ENCODE measurements at regions not wholly inside any gene's neighbourhood (a gene's known extent, or its start where the extent isn't known, plus 50 kb on each side); places are given as distances from the start of the nearest gene placed in this dataset.

DNA sequence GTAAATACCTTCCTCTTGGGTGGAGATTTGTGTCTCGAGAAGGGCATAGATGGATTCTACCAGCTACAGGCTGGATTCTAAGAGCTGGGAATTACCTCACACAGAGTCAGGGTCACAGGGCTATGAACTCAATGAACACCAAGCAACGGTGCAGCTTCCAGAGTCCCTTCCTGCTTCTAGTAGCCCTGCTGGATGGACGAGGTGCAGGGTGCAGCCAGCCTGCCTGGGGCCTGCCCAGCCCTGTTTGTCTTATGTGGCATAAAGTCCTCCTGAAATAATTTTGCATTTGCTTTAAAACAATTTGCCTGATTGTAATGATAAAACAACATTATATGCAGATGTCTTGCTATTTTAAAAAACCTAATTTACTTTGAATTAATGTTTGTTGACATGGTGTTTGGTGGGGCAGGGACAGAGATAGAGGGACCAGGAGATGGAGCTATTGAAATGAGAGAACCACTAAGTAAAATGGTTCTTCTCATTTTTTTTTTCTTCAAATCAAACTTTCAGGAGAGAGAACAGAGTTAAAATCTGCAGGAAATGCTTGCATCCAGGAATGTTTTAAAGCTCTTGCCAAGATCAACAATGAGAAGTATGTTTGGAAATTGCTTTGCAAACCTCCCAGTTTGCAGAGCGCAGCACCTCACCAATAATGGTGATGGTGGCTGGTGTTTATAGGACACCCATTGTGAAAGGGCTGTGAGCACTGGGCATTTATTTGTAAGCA, 305.4 kb upstream of the PODXL start:
- no peaks in the 10 kb centered on the region for H4K20me1 ChIP-seq (ENCODE audit: control insufficient read depth, insufficient read depth, low read length, poor library complexity, severe bottlenecking)
- H3K4me3 ChIP-seq (ENCODE audit: control extremely low read depth in 1 of 5, extremely low read depth in 1 of 5, insufficient read depth in 1 of 5, low read depth in 2 of 5, low read length in 4 of 5) = no peak overlapping the region
- no peaks in the 10 kb centered on the region for H3K36me3 ChIP-seq (replicated peaks in 1 of 2; ENCODE audit: control extremely low read depth in 1 of 2, control insufficient read depth in 1 of 2, extremely low read depth in 1 of 2, insufficient read depth in 2 of 2, low read length in 1 of 2)
- no peak overlapping the region for H3K4me2 ChIP-seq (replicated peaks; ENCODE audit: low read depth, low read length, poor library complexity, severe bottlenecking)
- H3K27me3 ChIP-seq (replicated peaks in 1 of 4; ENCODE audit: control extremely low read depth in 1 of 4, control insufficient read depth in 3 of 4, insufficient read depth in 4 of 4, low read length in 3 of 4) = no peaks in the 10 kb centered on the region
- H3K9me3 ChIP-seq (ENCODE audit: control extremely low read depth in 1 of 3, control insufficient read depth in 2 of 3, insufficient read depth in 1 of 3, low read length in 2 of 3) = no peaks in the 10 kb centered on the region
- Mint-ChIP-seq H3K9me3 (ENCODE audit: insufficient read depth) (no peaks in the 10 kb centered on the region), H3K27ac (no peak overlapping the region), H3K4me3 (no peak overlapping the region), H3K27me3 (peaks cover 3% of the 10 kb centered on the region), H3K4me1 (no peaks in the 10 kb centered on the region)
- no peak overlapping the region for H3K9ac ChIP-seq (ENCODE audit: low read length)
- CTCF ChIA-PET = interaction anchor here (0.5 to 1.0 kb wide), 3 partner anchors 35 to 1752 kb away, joined by 3 to 4 read pairs (median 3); no protein-coding TSS in a partner anchor
- intact Hi-C loops (cut with micrococcal nuclease) = no loop called here
- H3K27ac ChIP-seq (ENCODE audit: low read length in 2 of 2) = no peak overlapping the region
- TF ChIP-seq EZH2 (IDR thresholded peaks at IDR 0.05; ENCODE audit: borderline replicate concordance, insufficient read depth, low read depth, low read length, poor library complexity, severe bottlenecking) = no peak
- TF ChIP-seq, protein P1, sequence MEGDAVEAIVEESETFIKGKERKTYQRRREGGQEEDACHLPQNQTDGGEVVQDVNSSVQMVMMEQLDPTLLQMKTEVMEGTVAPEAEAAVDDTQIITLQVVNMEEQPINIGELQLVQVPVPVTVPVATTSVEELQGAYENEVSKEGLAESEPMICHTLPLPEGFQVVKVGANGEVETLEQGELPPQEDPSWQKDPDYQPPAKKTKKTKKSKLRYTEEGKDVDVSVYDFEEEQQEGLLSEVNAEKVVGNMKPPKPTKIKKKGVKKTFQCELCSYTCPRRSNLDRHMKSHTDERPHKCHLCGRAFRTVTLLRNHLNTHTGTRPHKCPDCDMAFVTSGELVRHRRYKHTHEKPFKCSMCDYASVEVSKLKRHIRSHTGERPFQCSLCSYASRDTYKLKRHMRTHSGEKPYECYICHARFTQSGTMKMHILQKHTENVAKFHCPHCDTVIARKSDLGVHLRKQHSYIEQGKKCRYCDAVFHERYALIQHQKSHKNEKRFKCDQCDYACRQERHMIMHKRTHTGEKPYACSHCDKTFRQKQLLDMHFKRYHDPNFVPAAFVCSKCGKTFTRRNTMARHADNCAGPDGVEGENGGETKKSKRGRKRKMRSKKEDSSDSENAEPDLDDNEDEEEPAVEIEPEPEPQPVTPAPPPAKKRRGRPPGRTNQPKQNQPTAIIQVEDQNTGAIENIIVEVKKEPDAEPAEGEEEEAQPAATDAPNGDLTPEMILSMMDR (IDR thresholded peaks at IDR 0.05) = no peak
- no peaks in the 10 kb centered on the region for H3K79me2 ChIP-seq (ENCODE audit: control insufficient read depth, insufficient read depth, low read length)
- POLR2A ChIA-PET = no interaction called here
- no peak overlapping the region for H2AFZ ChIP-seq (ENCODE audit: insufficient read depth, low read depth, low read length, poor library complexity, severe bottlenecking)
- H3K4me1 ChIP-seq (ENCODE audit: control insufficient read depth in 2 of 2, insufficient read depth in 2 of 2, low read length in 2 of 2) = no peaks in the 10 kb centered on the region
- 84% methylated on average over 4 of the region's 4 CpGs for WGBS (ENCODE audit: insufficient coverage)
- no peak for ATAC-seq (ENCODE audit: low read depth)
- DNase-seq = no peak

DNA sequence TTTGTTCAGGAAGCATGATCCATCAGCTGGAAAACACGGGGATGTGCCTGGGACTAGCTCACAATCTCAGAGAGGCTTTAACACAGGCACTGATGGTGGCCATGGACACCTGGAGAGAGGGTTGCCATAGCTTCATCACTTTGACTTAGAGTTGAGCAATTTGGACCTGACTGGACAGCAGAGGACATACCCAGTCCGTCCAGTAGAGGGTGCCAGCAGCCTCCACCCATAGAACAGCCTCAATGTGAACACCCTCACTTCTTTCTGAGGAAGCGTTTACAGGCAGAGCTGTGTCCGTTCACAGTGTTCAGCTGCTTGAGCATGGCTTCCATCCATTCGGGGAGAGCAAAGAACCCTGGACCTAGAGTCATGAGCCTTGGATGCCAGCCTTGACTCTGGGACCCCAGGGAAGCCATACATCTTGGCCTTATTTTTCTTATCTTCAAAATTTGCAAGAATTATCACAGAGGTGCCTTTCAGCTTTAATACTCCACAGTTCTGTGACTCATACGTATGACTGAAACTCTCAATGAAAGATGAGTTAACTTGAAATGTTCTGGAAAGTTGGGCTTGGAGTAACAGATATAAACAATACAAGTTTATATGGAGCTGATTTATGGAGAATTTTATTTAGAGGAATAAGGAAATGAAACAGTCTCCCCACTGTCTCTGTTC, 302.9 kb upstream of the PODXL start:
- TF ChIP-seq, protein P1 (IDR thresholded peaks at IDR 0.05) = peak; percentile 78
- no peak for TF ChIP-seq EZH2 (IDR thresholded peaks at IDR 0.05; ENCODE audit: borderline replicate concordance, insufficient read depth, low read depth, low read length, poor library complexity, severe bottlenecking)
- no peak overlapping the region for H3K9ac ChIP-seq (ENCODE audit: low read length)
- Mint-ChIP-seq H3K4me3 (no peak overlapping the region), H3K9me3 (ENCODE audit: insufficient read depth) (peaks cover 3% of the 10 kb centered on the region), H3K4me1 (no peaks in the 10 kb centered on the region), H3K27me3 (peaks cover 3% of the 10 kb centered on the region), H3K27ac (no peak overlapping the region)
- no peak for ATAC-seq (ENCODE audit: low read depth)
- no peaks in the 10 kb centered on the region for H3K4me1 ChIP-seq (ENCODE audit: control insufficient read depth in 2 of 2, insufficient read depth in 2 of 2, low read length in 2 of 2)
- DNase-seq = peak; percentile 30
- no peaks in the 10 kb centered on the region for H3K79me2 ChIP-seq (ENCODE audit: control insufficient read depth, insufficient read depth, low read length)
- H2AFZ ChIP-seq (ENCODE audit: insufficient read depth, low read depth, low read length, poor library complexity, severe bottlenecking) = no peak overlapping the region
- ChIA-PET CTCF (interaction anchor here (0.7 to 2.4 kb wide), 3 partner anchors 9 to 1575 kb away, joined by 3 to 12 read pairs (median 4); no protein-coding TSS in a partner anchor), POLR2A (no interaction called here)
- no peak overlapping the region for H3K27ac ChIP-seq (ENCODE audit: low read length in 2 of 2)
- no peak overlapping the region for H3K4me3 ChIP-seq (ENCODE audit: control extremely low read depth in 1 of 5, extremely low read depth in 1 of 5, insufficient read depth in 1 of 5, low read depth in 2 of 5, low read length in 4 of 5)
- no peaks in the 10 kb centered on the region for H3K27me3 ChIP-seq (replicated peaks in 1 of 4; ENCODE audit: control extremely low read depth in 1 of 4, control insufficient read depth in 3 of 4, insufficient read depth in 4 of 4, low read length in 3 of 4)
- intact Hi-C loops (cut with micrococcal nuclease) = no loop called here
- WGBS (ENCODE audit: insufficient coverage) = 12% methylated on average over 5 of the region's 6 CpGs
- H4K20me1 ChIP-seq (ENCODE audit: control insufficient read depth, insufficient read depth, low read length, poor library complexity, severe bottlenecking) = no peaks in the 10 kb centered on the region
- H3K36me3 ChIP-seq (replicated peaks in 1 of 2; ENCODE audit: control extremely low read depth in 1 of 2, control insufficient read depth in 1 of 2, extremely low read depth in 1 of 2, insufficient read depth in 2 of 2, low read length in 1 of 2) = no peaks in the 10 kb centered on the region
- peaks cover 0 to 4% (median 0%) of the 10 kb centered on the region in 3 donors for H3K9me3 ChIP-seq (ENCODE audit: control extremely low read depth in 1 of 3, control insufficient read depth in 2 of 3, insufficient read depth in 1 of 3, low read length in 2 of 3)
- no peak overlapping the region for H3K4me2 ChIP-seq (replicated peaks; ENCODE audit: low read depth, low read length, poor library complexity, severe bottlenecking)
